Endothelial cell of umbilical vein (primary cell): ENCODE measurements at regions not wholly inside any gene's neighbourhood (a gene's known extent, or its start where the extent isn't known, plus 50 kb on each side); places are given as distances from the start of the nearest gene placed in this dataset.

Experiments used
- BruUV-seq: library from RNA; stranded (reverse); fragments of 400-500 nt; replicated peaks from 2 replicates; lab custom pipeline; 2021; lab: Mats Ljungman, UMichigan
- CTCF ChIA-PET: fragments of 300-600, 350-600 bp; sonication (Branson Sonifier 250); formaldehyde crosslinking; loops from one replicate; lab custom pipeline; 2021; ENCODE audit warnings: antibody characterized with exemption, inconsistent platforms; lab: Charles Lee
- POLR2A ChIA-PET: fragments of 300-600, 350-600 bp; sonication (Branson Sonifier 250); formaldehyde crosslinking; loops from one replicate; lab custom pipeline; 2021; ENCODE audit warnings: antibody characterized with exemption, inconsistent platforms; lab: Charles Lee
- DNase-seq: peaks from one replicate; pipeline ENCODE4 v3.0.0-alpha.2; 2011; ENCODE audit warnings: low read depth, low spot score
- FAIRE-seq: peaks from 2 replicates; lab custom pipeline; 2011; peaks lifted over from hg19 to GRCh38; lab: Jason Lieb, UNC
- H2AFZ ChIP-seq: 2 replicates; pipeline ENCODE4 v1.6.0; 2012; ENCODE audit warnings: low read depth, low read length, control low read depth, inconsistent platforms
- H3K27ac ChIP-seq: 2 replicates; pipeline ENCODE4 v1.5.1; 2011; ENCODE audit warnings: low read depth, mild to moderate bottlenecking, control low read depth, low read length, moderate library complexity; ENCODE audit not compliant: insufficient read depth
- H3K27me3 ChIP-seq, 2 experiments: 2 replicates each; pipeline versions ENCODE4 v1.6.0 to v1.6.1; 2011; ENCODE audit warnings: low read length in 2 of 2, mixed read lengths in 1 of 2; ENCODE audit not compliant: control insufficient read depth in 2 of 2, insufficient read depth in 2 of 2
- H3K36me3 ChIP-seq, 2 experiments: 2 replicates in 1 of 2; 3 replicates in 1 of 2; pipeline ENCODE4 v1.5.1; 2011; ENCODE audit warnings: low read length in 2 of 2, mild to moderate bottlenecking in 1 of 2, moderate library complexity in 1 of 2; ENCODE audit not compliant: control insufficient read depth in 2 of 2, insufficient read depth in 2 of 2; ENCODE audit errors: extremely low read depth in 1 of 2
- H3K4me1 ChIP-seq: 3 replicates; pipeline ENCODE4 v1.5.1; 2011; ENCODE audit warnings: mild to moderate bottlenecking, low read length; ENCODE audit not compliant: control insufficient read depth, insufficient read depth; ENCODE audit errors: extremely low read depth
- H3K4me2 ChIP-seq: 2 replicates; pipeline ENCODE4 v1.6.1; 2011; ENCODE audit warnings: low read length, control low read depth, mixed read lengths; ENCODE audit not compliant: insufficient read depth
- H3K4me3 ChIP-seq, 3 experiments: fragments of 200-600 bp in 1 of 3; sonication (generic), shearing (Covaris generic) in 1 of 3; replicated peaks in 1 of 3; 2 replicates each; pipeline ENCODE4 v1.5.1; 2011 to 2016; ENCODE audit warnings: control low read depth in 3 of 3, low read length in 3 of 3, mild to moderate bottlenecking in 2 of 3, inconsistent platforms in 1 of 3, low read depth in 1 of 3, moderate library complexity in 1 of 3; ENCODE audit not compliant: insufficient read depth in 1 of 3
- H3K79me2 ChIP-seq: 2 replicates; pipeline ENCODE4 v1.6.0; 2012; ENCODE audit warnings: low read length, inconsistent platforms; ENCODE audit not compliant: control insufficient read depth, insufficient read depth
- H3K9ac ChIP-seq: replicated peaks from 2 replicates; pipeline ENCODE3; 2011; ENCODE audit warnings: low read length, control low read depth; ENCODE audit not compliant: insufficient read depth; ENCODE audit errors: extremely low read depth
- H3K9me1 ChIP-seq: replicated peaks from 3 replicates; pipeline ENCODE4 v1.6.0; 2011; ENCODE audit warnings: mild to moderate bottlenecking, low read length; ENCODE audit not compliant: control insufficient read depth, insufficient read depth; ENCODE audit errors: extremely low read depth
- H3K9me3 ChIP-seq: replicated peaks from 2 replicates; pipeline ENCODE4 v1.5.1; 2012; ENCODE audit warnings: low read length, inconsistent platforms; ENCODE audit not compliant: control insufficient read depth, insufficient read depth
- H4K20me1 ChIP-seq: replicated peaks from 2 replicates; pipeline ENCODE3; 2011; ENCODE audit warnings: mild to moderate bottlenecking, low read length; ENCODE audit not compliant: control insufficient read depth, insufficient read depth; ENCODE audit errors: extremely low read depth
- CTCF ChIP-seq, 2 donors: IDR thresholded peaks; 1 replicate in 1 of 2; 2 replicates in 1 of 2; pipeline ENCODE4 v1.5.1; 2011; ENCODE audit warnings: low read length in 2 of 2, mild to moderate bottlenecking in 2 of 2, moderate library complexity in 2 of 2, control low read depth in 1 of 2, inconsistent platforms in 1 of 2, low read depth in 1 of 2; ENCODE audit not compliant: insufficient read depth in 1 of 2; ENCODE audit errors: extremely low read depth in 1 of 2
- EZH2 ChIP-seq: IDR thresholded peaks from 2 replicates; pipeline ENCODE4 v1.6.1; 2012; ENCODE audit warnings: borderline replicate concordance, low read depth, mild to moderate bottlenecking, moderate library complexity, low read length, inconsistent platforms; ENCODE audit not compliant: severe bottlenecking
- FOS ChIP-seq: IDR thresholded peaks from 2 replicates; pipeline ENCODE4 v1.6.1; 2011; ENCODE audit warnings: mild to moderate bottlenecking, low read length, moderate library complexity, borderline replicate concordance; ENCODE audit not compliant: insufficient read depth
- GATA2 ChIP-seq: IDR thresholded peaks from 2 replicates; pipeline ENCODE4 v1.7.0; 2011; ENCODE audit warnings: low read depth, mild to moderate bottlenecking, moderate library complexity, mixed read lengths, low read length; ENCODE audit not compliant: insufficient read length, insufficient read depth
- JUN ChIP-seq: IDR thresholded peaks from 2 replicates; pipeline ENCODE4 v1.6.1; 2011; ENCODE audit warnings: borderline replicate concordance, low read depth; ENCODE audit not compliant: insufficient read length, insufficient read depth
- MAX ChIP-seq: IDR thresholded peaks from 2 replicates; pipeline ENCODE4 v1.6.1; 2011; ENCODE audit not compliant: insufficient read depth, insufficient read length
- MYC ChIP-seq: IDR thresholded peaks from one replicate; pipeline ENCODE4 v1.6.1; 2011; ENCODE audit warnings: mild to moderate bottlenecking, low read depth, low read length
- POLR2A ChIP-seq: IDR thresholded peaks from 2 replicates; pipeline ENCODE4 v1.6.1; 2012; ENCODE audit warnings: low read depth, mild to moderate bottlenecking, control low read depth, low read length
- POLR2AphosphoS5 ChIP-seq: IDR thresholded peaks from 2 replicates; pipeline ENCODE4 v1.6.1; 2012; ENCODE audit warnings: low read depth, mild to moderate bottlenecking, control low read depth, low read length, moderate library complexity; ENCODE audit not compliant: insufficient read depth
- dilution Hi-C: fragments of 300-500 bp; cut with MboI; formaldehyde crosslinking; loops from one replicate; pipeline ENCODE4 v1.15.0; 2019; ENCODE audit warnings: low sequenced_read_pairs; ENCODE audit not compliant: extremely low pct_ligation_motif_present
- intact Hi-C: fragments of 100-400 bp; cut with micrococcal nuclease; formaldehyde crosslinking; loops from one replicate; pipeline ENCODE4 v1.10.0; 2022

GRCh38 chr20:22180244-22180643 lies 404.1 kb downstream of the FOXA2 start:
- no TSS peak for BruUV-seq
- H3K9me1 ChIP-seq = no peaks in the 10 kb centered on the region
- TF ChIP-seq POLR2AphosphoS5 = no peak
- no peak for TF ChIP-seq MYC
- no peak for TF ChIP-seq GATA2
- no peak for TF ChIP-seq EZH2
- no peak for TF ChIP-seq POLR2A
- no peak for TF ChIP-seq JUN
- no peak for TF ChIP-seq MAX
- TF ChIP-seq CTCF (IDR thresholded peaks at IDR 0.05; ENCODE audit: extremely low read depth in 1 of 2, insufficient read depth in 1 of 2, low read depth in 1 of 2, low read length in 2 of 2) = no peak
- no peak for TF ChIP-seq FOS
- no peak overlapping the region for H3K4me3 ChIP-seq
- H3K9ac ChIP-seq = no peak overlapping the region
- no peaks in the 10 kb centered on the region for H3K36me3 ChIP-seq
- dilution Hi-C loops = no loop called here
- H4K20me1 ChIP-seq = no peaks in the 10 kb centered on the region
- no peaks in the 10 kb centered on the region for H3K79me2 ChIP-seq
- no peak overlapping the region for H3K4me2 ChIP-seq
- ChIA-PET CTCF (no interaction called here), POLR2A (no interaction called here)
- H3K9me3 ChIP-seq = peaks cover 2% of the 10 kb centered on the region
- H3K27ac ChIP-seq = no peak overlapping the region
- FAIRE-seq (no peak), DNase-seq (no peak)
- intact Hi-C loops = no loop called here
- no peaks in the 10 kb centered on the region for H3K4me1 ChIP-seq
- no peaks in the 10 kb centered on the region for H3K27me3 ChIP-seq
- no peak overlapping the region for H2AFZ ChIP-seq
